AG09309 (cell line): ENCODE measurements at regions not wholly inside any gene's neighbourhood (a gene's known extent, or its start where the extent isn't known, plus 50 kb on each side); places are given as distances from the start of the nearest gene placed in this dataset.

Experiments
- DNase-seq: peaks from one replicate; pipeline ENCODE4 v3.0.0-alpha.2; 2010; ENCODE audit warnings: low read depth
- H3K4me3 ChIP-seq: 2 replicates; pipeline ENCODE4 v1.5.1; 2011; ENCODE audit warnings: mild to moderate bottlenecking, low read depth, low read length, moderate library complexity; ENCODE audit not compliant: control insufficient read depth
- CTCF ChIP-seq: IDR thresholded peaks from 2 replicates; pipeline ENCODE4 v1.5.1; 2011; ENCODE audit warnings: mild to moderate bottlenecking, low read depth, low read length, inconsistent platforms; ENCODE audit not compliant: insufficient read depth, control insufficient read depth; ENCODE audit errors: missing control alignments

- no peak for TF ChIP-seq CTCF
- no peak for DNase-seq
- no peak overlapping the region for H3K4me3 ChIP-seq
Measured at GRCh38 chr20:48153523-48153922, 368.2 kb upstream of the SULF2 start.

- no peak overlapping the region for H3K4me3 ChIP-seq
- TF ChIP-seq CTCF: no peak
- DNase-seq: no peak
Measured at GRCh38 chr20:48153103-48153502, 367.8 kb upstream of the SULF2 start.

- no peak for DNase-seq
- no peak for TF ChIP-seq CTCF
- H3K4me3 ChIP-seq: no peak overlapping the region
Measured at GRCh38 chr20:48150568-48150967, 365.3 kb upstream of the SULF2 start.

GRCh38 chr20:48149902-48150301, 364.6 kb upstream of the SULF2 start:
- DNase-seq: no peak
- TF ChIP-seq CTCF: no peak
- no peak overlapping the region for H3K4me3 ChIP-seq

GRCh38 chr20:48148916-48149672, 363.8 kb upstream of the SULF2 start:
- no peak for TF ChIP-seq CTCF
- no peak overlapping the region for H3K4me3 ChIP-seq
- DNase-seq: no peak

GRCh38 chr20:48148020-48148419, 362.7 kb upstream of the SULF2 start:
- no peak for TF ChIP-seq CTCF
- DNase-seq: no peak
- H3K4me3 ChIP-seq: no peak overlapping the region

- DNase-seq: no peak
Measured at GRCh38 chr20:48147311-48147710, 362.0 kb upstream of the SULF2 start.

More at GRCh38 chr20:48147311-48147710, 362.0 kb upstream of the SULF2 start:
- no peak overlapping the region for H3K4me3 ChIP-seq
- TF ChIP-seq CTCF: no peak
